ENCODE measurements at regions not wholly inside any gene's neighbourhood (a gene's known extent, or its start where the extent isn't known, plus 50 kb on each side); places are given as distances from the start of the nearest gene placed in this dataset.
"Not testable (repeated sequence)": the region's sequence is repeated elsewhere in the genome, so short reads cannot be mapped to it uniquely, and the experiment has no call there.

GRCh38 chr2:51779723-51780122 is 747.8 kb upstream of the NRXN1 start:
- TF ChIP-seq CTCF, POLR2A, EP300, POLR2AphosphoS5 (IDR thresholded peaks at IDR 0.05): not testable (repeated sequence)
